Gastroesophageal sphincter (tissue), 4 donors: ENCODE measurements at regions not wholly inside any gene's neighbourhood (a gene's known extent, or its start where the extent isn't known, plus 50 kb on each side); places are given as distances from the start of the nearest gene placed in this dataset.

Source experiments
- ATAC-seq: fragments of 150-250 bp; one replicate; pipeline ENCODE4 v1.9.1; 2016; ENCODE audit warnings: mild to moderate bottlenecking, moderate library complexity
- H3K27ac ChIP-seq, 4 donors: fragments of 200-600 bp; sonication (generic) in 3 of 4; 1 replicate in 3 of 4; 2 replicates in 1 of 4; pipeline ENCODE4 v1.5.1; 2016 to 2019
- H3K27me3 ChIP-seq: fragments of 200-600 bp; sonication (generic); one replicate; pipeline ENCODE4 v1.5.1; 2019
- H3K36me3 ChIP-seq, 2 donors: fragments of 200-600 bp; sonication (generic); one replicate each; pipeline ENCODE4 v1.5.1; 2019; ENCODE audit warnings: control low read depth in 1 of 2
- H3K4me1 ChIP-seq, 3 donors: fragments of 200-600 bp; sonication (generic); 1 replicate in 2 of 3; 2 replicates in 1 of 3; pipeline ENCODE4 v1.5.1; 2016 to 2019; ENCODE audit warnings: control low read depth in 2 of 3
- H3K4me3 ChIP-seq, 2 donors: fragments of 200-600 bp; sonication (generic); one replicate each; pipeline ENCODE4 v1.5.1; 2019; ENCODE audit warnings: mild to moderate bottlenecking in 1 of 2, moderate library complexity in 1 of 2
- H3K9me3 ChIP-seq, 3 donors: fragments of 200-600 bp; sonication (generic); one replicate each; pipeline ENCODE4 v1.5.1; 2017 to 2019; ENCODE audit warnings: control low read depth in 2 of 3
- EP300 ChIP-seq: sonication (generic); formaldehyde crosslinking; IDR thresholded peaks from one replicate; pipeline ENCODE4 v1.6.1; 2017; ENCODE audit warnings: antibody characterized with exemption, mild to moderate bottlenecking
- POLR2A ChIP-seq, 2 donors: fragments of 450-650 bp; IDR thresholded peaks; one replicate each; pipeline ENCODE4 v1.6.1; 2017; ENCODE audit warnings: antibody characterized with exemption in 2 of 2, mild to moderate bottlenecking in 2 of 2, moderate library complexity in 1 of 2
- POLR2AphosphoS5 ChIP-seq: sonication (generic); formaldehyde crosslinking; IDR thresholded peaks from one replicate; pipeline ENCODE4 v1.6.1; 2017; ENCODE audit warnings: antibody characterized with exemption
- WGBS, 2 donors: methylation state at CpG; one replicate each; pipeline ENCODE4 v1.1.5; 2018; ENCODE audit warnings: low coverage in 1 of 2; 5-methylcytosine and 5-hydroxymethylcytosine counted together
- TF ChIP-seq, protein P1 (sequence below), 4 experiments: fragments of 200-600 bp in 2 of 4; fragments of 450-650 bp in 2 of 4; sonication (generic) in 1 of 4; IDR thresholded peaks; one replicate each; pipeline ENCODE4 v1.5.1; 2017 to 2019; ENCODE audit warnings: antibody characterized with exemption in 4 of 4, mild to moderate bottlenecking in 2 of 4, moderate library complexity in 2 of 4

DNA sequence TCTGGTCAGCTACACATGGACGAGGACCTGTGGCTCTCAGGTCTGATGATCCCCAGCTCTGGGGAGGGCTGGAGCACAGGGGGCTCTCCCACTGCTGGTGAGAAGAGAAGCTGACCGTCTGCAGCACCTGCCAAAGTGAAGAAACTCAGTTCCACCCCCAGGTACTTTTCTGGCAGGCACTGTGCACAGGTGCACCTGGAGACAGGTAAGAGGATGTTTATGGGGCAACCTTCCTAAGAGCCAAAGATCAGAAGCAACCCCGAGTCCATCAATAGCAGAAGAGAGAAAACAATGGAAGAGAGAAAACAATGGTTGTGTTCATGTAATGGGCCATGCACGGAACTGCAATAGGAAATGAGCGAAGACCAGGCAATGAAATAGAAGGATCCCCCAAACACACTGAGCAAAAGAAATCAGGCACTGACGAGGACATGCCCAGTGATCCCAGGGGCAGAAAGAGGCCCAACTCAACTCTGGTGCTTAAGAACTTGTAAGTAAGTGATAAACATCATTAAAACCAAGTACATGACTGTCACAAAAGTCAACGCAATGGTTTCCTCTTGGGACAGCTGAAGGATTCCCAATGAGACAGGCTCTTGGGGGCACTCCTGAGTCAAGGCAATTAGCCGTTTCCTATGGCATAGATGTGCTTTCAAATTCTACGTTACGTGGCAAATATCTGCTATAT, 95.0 kb upstream of the ALDH1A3 start:
- TF ChIP-seq POLR2A (IDR thresholded peaks at IDR 0.05): no peak
- TF ChIP-seq, protein P1, sequence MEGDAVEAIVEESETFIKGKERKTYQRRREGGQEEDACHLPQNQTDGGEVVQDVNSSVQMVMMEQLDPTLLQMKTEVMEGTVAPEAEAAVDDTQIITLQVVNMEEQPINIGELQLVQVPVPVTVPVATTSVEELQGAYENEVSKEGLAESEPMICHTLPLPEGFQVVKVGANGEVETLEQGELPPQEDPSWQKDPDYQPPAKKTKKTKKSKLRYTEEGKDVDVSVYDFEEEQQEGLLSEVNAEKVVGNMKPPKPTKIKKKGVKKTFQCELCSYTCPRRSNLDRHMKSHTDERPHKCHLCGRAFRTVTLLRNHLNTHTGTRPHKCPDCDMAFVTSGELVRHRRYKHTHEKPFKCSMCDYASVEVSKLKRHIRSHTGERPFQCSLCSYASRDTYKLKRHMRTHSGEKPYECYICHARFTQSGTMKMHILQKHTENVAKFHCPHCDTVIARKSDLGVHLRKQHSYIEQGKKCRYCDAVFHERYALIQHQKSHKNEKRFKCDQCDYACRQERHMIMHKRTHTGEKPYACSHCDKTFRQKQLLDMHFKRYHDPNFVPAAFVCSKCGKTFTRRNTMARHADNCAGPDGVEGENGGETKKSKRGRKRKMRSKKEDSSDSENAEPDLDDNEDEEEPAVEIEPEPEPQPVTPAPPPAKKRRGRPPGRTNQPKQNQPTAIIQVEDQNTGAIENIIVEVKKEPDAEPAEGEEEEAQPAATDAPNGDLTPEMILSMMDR (IDR thresholded peaks at IDR 0.05): no peak
- TF ChIP-seq POLR2AphosphoS5: no peak
- no peak for TF ChIP-seq EP300
- no peak for ATAC-seq
- Histone ChIP-seq H3K4me1 (no peaks in the 10 kb centered on the region), H3K36me3 (no peaks in the 10 kb centered on the region), H3K4me3 (no peak overlapping the region), H3K27ac (no peak overlapping the region), H3K9me3 (no peaks in the 10 kb centered on the region), H3K27me3 (peaks cover 39% of the 10 kb centered on the region)
- 76 to 84% methylated on average over 5 to 10 of the region's 10 CpGs for WGBS, 2 donors

DNA sequence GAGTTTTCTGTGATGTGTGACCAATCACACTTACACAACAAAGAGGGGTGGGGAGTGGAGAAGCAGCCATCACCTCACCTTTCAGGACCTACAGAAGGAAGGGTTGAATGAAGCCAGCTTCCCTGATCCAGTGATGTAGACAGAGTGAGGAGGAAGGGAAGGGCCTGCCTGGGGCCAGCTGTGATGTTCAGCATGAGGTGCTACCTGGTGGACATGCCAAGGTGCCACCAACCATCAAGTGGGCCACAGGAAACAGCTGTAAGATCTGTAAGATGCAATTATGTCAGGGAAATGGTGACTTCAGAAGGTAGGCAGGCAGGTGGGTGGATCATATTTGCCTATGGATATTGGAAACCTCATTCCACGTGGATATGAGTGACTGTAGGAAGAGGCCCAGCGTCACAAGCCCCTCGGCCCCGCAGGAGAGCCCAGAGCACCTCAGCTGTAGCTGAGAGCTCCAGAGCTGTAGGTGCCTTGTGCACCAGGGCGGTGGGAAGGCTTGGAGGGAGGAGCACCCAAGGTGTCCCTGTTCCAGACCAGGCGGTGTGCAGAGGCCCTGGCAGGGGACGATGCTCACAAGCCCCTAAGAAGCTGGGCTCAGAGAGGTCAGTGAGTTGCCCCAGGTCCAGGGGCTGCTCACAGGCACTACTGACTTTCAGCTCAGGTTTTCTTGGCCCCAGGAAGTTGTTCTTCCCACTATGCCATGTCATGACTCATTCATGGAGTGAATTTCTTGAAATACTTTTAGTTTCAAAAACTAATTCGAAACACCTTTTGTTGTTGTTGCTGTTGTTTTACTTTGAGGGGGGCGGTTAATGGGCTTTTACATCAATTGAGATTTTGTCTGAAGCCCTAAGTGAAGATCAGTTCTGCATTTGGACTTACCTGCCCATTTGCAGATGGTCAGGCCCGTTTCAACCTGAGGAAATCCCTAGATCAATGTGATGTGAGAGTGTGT, 94.2 kb upstream of the ALDH1A3 start:
- TF ChIP-seq POLR2A (IDR thresholded peaks at IDR 0.05) (no peak), POLR2AphosphoS5 (no peak), EP300 (no peak)
- TF ChIP-seq, protein P1 (IDR thresholded peaks at IDR 0.05): no peak
- Histone ChIP-seq H3K36me3 (no peaks in the 10 kb centered on the region), H3K9me3 (no peaks in the 10 kb centered on the region), H3K4me3 (no peak overlapping the region), H3K4me1 (no peaks in the 10 kb centered on the region), H3K27me3 (peaks cover 33% of the 10 kb centered on the region), H3K27ac (no peak overlapping the region)
- ATAC-seq: no peak
- 60 to 82% methylated on average over 1 to 5 of the region's 10 CpGs for WGBS, 2 donors

DNA sequence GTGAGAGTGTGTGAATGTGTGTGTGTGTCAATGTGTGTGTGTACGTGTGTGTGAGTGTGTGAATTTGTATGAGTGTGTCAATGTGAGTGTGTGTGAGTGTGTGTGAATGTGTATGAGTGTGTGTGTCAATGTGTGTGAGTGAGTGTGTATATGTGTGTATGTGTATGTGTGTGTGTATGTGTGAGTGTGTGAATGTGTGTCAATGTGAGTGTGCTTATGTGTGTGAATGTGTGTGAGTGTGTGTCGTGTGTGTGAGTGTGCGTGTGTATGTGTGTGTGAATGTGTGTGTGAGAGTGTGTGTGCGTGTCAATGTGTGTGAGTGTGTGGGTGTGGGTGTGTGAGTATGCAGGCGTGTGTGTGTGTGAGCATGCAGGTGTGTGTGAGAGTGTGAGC, 93.5 kb upstream of the ALDH1A3 start:
- Histone ChIP-seq H3K27ac (no peak overlapping the region), H3K4me1 (no peaks in the 10 kb centered on the region), H3K4me3 (no peak overlapping the region), H3K27me3 (peaks cover 26% of the 10 kb centered on the region), H3K36me3 (no peaks in the 10 kb centered on the region), H3K9me3 (no peaks in the 10 kb centered on the region)
- no peak for ATAC-seq
- 83 to 94% methylated on average over 3 to 5 of the region's 5 CpGs for WGBS, 2 donors
- no peak for TF ChIP-seq POLR2AphosphoS5
- TF ChIP-seq POLR2A (IDR thresholded peaks at IDR 0.05): no peak
- TF ChIP-seq EP300: no peak
- TF ChIP-seq, protein P1 (IDR thresholded peaks at IDR 0.05): no peak

DNA sequence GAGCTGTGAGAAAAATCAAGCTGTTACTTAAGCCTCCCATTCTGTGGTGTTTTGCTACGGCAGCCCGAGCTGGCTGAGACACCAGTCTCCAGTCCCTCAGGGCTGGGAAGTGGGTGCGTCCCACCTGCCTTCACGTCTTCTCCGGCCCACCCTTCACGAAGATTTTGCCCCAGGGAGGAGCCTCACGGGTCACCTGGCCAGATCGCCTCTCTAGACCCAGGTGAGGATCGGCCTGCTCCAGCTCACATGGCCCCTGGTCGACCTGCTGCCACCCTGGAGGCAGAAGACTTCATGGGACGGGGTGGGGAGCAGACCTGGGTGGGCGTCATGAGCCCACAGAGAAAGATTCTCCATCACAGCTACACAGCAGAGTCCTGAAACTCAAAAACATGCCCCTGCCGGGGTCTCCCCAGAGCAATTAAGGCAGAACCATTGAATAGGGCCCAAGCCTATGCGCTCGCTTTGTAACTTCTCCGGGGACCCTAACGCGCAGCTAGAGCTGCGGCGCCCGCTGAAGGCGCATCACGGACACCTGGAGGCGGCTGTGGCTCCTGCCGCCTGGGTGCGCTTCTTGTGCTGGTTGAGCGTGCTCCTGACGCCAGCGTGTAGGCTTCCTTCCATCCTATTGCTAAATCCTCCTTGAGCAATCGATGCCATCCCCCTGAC, 92.6 kb upstream of the ALDH1A3 start:
- H3K27ac ChIP-seq: no peak overlapping the region
- no peaks in the 10 kb centered on the region for H3K9me3 ChIP-seq
- H3K36me3 ChIP-seq: no peaks in the 10 kb centered on the region
- 83 to 96% methylated on average over 4 to 11 of the region's 30 CpGs for WGBS, 2 donors
- peaks cover 17% of the 10 kb centered on the region for H3K27me3 ChIP-seq
- TF ChIP-seq POLR2AphosphoS5: no peak
- no peak for TF ChIP-seq EP300
- no peak for TF ChIP-seq POLR2A (IDR thresholded peaks at IDR 0.05)
- TF ChIP-seq, protein P1 (IDR thresholded peaks at IDR 0.05): no peak
- no peaks in the 10 kb centered on the region for H3K4me1 ChIP-seq
- no peak overlapping the region for H3K4me3 ChIP-seq
- no peak for ATAC-seq
